ENCODE measurements at regions not wholly inside any gene's neighbourhood (a gene's known extent, or its start where the extent isn't known, plus 50 kb on each side); places are given as distances from the start of the nearest gene placed in this dataset.
A peak's percentile ranks its signal among the peaks of the same experiment; 100 is the strongest.
"Not testable (repeated sequence)": the region's sequence is repeated elsewhere in the genome, so short reads cannot be mapped to it uniquely, and the experiment has no call there.

DNA sequence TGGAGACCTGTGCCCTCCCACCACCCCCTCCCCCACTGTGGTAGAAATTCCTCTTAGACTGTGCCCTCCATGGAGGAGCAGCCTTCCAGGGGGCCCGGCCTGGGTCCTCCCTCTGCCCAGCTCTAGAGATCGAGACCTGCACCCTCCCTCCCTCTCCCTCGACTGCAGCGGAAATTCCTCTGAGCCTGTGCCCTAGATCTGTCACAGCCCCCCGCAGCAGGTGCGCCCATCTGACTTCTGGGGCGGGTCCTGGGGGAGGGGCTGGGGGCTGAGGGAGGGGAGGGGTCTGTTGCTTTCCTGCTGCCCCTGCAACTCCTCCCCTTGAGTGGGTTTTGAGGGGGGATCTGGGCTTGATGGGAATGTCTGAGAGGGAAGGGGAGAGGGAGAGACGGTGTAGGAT, 177.8 kb upstream of the GSE1 start:
- DNase-seq = no peak

DNA sequence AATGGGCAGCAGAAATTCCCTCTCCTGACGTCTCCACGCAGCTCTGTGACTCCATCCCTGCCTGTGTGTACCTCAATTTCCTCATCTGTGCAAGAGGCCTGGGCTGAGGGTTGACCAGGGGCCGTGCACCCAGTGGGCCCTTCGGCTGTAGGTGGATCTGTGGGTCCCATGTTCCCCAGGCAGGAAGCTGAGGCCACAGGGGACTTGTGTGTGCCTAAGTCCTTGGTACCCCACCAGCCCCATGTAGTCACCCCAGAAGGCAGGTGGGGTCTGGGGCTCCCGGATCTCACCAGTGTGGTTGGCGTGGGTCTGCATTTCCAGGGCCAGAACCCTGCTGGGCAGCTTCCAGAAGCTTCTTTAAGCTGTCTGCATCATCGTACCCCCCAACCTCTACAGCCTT, 177.4 kb upstream of the GSE1 start:
- no peak for DNase-seq

DNA sequence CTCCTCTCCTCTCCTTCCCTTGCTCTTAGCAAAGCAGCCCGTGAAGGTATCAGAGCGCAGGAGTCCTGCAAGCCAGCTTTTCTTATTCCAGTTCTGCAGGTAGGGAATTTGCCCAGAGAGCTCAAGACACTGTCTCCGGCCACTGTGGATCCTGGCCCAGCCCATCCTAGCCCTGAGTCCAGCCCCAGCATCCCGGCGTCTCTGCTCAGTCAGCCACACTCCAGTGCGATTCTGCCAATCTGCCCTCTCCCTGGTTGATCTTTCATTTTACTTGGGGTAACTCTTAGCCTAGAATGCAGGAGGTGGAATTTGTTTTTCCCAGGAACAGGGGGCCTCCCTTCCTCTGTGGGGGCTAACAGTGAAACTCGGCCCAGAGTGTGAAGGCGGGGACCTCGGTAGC, 176.9 kb upstream of the GSE1 start:
- no peak for DNase-seq

DNA sequence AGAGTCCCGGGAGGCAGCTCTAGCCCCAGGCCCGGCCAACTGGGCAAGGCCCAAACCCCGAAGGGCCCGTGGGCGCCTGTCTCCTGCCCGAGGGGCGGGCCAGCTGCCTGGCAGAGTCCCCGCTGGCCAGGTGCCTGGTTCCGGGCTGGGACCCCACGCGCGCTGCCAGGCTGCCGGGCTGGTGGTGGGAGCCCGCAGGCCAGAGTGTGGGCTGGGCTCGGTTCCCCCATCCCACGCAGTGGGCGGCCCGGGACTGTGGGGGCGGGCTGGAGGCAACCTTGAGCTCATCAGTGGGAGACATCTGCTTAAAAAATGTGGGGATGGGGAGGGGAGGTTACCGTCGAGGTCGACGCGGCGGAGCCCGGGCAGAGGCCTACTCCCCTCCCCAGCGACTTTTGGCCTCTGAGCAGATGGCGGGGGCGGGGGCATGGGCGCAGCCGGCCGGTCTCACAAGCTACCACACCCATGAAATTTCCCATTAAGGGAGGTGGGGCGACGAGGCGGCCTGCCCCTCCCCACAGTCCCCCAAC, 176.4 kb upstream of the GSE1 start:
- DNase-seq = no peak

DNA sequence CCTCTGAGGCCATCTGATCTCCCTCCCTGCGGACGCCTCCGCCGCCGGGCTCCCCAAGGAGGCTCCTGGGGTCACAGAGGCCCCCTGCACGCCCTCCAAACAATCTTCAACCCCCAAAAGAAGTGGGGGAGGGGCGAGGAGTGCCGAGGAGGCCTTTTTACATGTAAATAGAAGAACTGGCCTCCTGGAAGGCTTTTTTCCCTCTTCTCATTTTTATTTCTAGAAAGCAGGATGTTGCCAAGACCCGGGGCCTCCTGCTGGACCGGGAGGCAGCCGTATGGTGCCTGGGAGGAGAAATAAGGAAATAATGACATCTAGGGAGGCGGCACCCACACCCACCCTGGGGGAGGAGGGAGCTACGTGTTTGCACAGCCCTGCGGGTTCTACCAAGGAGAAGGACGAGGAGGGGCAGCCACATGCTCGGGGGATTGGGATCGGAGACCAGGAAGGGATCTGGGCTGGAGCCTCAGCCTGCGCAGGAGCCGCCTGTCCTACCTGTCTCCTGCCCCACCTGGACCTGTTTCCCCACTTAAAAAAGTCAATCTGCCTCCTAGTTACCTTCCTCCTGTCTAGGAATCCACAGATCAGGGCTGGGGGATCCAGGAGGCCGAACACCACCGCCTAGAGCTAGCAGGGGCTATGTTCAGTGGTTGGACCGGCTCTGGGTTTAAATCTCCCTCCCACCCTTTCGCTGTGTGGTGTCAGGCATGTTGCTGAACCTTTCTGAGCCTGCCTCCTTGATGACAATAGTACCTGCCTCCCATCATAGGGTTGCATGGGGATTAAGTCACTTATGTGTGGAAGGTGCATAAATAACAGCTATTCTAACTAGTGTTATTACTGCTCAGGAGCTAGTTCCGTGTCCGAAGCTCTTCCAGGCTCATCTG, 175.7 kb upstream of the GSE1 start:
- DNase-seq = peak; percentile 58

DNA sequence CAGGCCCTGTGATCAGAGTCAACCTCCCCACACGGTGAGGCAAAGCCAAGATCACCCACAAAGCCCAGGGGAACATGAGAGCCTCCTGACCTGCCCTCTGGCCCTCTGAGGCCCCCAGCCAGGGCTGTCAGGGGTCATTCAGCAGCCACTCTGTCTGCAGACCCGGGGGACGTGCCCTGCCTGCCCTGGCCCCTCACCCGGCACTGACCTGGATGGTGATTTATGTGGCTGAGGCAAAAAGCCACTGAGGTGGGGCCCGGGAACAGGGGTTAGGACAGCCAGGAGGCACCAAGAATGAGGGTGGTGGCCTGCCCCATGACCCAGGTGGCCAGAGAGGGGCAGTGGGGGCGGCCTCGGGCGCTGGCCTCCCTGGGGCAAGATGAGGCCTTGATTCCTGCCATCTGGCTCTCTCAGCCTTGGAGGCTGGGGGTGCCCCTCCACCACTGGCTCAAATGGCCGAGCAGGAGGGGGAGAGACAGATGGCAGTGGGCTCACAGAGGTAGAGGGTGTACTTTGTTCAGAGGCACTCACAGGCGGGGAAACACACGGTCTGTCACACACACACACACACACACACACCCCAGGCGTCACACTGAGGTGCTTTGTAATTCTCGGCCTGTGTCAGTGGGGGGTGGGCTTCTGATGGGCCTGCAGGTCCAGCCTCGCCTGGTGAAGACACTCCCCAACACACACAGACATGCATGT, 174.0 kb upstream of the GSE1 start:
- no peak for DNase-seq

DNA sequence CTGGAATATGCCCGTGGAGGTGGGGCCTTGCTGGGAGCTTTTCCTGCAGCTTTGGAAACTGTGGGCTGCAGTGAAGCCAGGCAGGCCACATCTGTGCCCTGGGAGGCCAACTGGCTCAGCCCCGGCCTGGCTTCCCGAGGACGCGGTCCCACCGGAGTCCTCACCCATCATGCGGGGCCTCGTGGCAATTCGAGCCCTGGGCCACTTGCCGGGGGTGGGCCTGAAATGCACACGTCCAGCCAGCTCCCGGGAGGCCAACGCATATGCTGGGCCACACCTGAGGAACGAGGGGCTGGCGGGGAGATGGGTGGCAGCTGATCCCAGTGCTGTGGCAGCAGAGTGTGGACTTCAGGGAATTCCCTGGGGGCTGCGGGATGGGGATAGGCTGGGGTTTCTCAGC, 172.4 kb upstream of the GSE1 start:
- DNase-seq = no peak

DNA sequence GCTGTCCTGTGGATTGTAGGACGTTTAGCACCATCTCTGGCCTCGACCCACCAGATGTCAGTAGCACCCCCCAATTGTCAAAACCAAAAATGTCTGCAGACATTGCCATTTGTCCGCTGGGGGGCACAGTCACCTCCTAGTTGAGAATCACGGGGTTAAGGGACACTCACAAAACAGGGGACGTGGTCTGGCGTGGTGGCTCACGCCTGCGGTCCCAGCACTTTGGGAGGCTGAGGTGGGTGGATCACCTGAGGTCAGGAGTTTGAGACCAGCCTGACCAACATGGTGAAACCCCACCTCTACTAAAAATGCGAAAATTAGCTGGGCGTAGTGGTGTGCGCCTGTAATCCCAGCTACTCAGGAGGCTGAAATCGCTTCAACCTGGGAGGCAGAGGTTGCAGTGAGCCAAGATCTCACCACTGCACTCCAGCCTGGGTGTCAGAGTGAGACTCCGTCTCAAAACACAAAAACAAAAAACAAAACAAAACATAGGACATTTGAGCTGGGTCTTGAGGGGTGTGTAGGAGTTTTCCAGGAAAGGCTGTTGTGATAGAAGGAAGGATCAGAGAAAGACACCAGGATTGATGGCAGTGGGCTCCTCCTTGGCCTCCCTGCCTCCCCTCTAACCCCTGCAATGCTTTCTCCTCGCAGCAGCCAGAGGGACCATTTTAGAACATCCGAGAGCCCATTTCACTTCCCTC, 171.8 kb upstream of the GSE1 start:
- no peak for DNase-seq

DNA sequence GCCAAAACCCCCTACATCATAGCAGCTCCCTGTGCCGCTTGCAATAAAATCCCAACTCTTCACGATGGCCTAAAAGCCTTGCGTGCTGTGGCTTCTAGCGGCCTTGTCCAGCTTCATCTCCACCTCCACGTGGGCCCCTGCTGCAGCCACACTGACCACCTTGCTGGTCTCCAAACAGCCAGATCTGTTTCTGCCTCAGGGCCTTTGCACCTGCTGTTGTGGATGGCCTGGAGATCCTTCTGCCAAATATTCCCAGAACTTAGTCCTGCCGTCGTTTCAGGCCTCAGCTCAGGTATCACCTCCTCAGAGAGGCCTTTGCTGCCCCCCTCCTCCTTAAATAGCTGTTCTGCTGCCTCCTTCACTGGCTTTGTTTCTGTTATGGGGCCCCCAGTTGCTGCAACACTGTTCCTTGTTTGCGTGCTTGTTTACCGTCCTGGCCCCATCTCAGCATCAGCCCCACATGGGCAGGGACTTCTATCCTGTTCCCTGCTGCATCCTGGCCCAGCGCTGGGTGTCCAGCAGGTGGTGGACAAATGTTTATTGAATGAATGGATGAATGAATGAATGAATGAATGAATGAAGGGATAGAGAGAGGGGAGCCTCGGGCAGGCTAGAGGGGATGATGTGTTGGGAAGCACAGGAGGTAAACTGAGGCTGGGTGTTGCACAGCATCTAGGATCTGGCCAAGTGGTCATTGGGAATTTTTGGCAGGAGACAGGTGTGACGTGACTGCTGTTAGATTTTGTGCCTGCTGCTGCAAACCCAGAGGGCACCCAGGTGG, 171.0 kb upstream of the GSE1 start:
- no peak for DNase-seq

DNA sequence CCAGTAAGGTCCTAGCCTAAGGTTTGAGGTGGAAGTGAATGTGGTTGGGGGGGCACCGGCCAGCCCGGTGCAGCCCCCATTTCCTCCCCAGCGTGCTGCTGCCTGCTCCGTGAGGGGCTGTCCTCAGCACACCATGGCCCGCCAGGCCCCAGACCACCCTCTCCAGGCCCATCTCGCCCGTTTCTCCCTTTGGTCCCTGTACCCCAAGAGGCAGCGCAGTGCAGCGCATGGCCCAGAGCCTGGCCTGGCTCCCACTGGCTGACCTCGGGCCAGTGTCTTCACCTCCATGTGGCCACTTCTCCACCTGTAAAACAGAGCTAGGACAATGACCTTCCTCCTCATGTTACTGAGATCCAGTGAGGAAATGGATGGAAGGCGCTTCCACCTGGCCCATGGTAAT, 170.0 kb upstream of the GSE1 start:
- DNase-seq = no peak

DNA sequence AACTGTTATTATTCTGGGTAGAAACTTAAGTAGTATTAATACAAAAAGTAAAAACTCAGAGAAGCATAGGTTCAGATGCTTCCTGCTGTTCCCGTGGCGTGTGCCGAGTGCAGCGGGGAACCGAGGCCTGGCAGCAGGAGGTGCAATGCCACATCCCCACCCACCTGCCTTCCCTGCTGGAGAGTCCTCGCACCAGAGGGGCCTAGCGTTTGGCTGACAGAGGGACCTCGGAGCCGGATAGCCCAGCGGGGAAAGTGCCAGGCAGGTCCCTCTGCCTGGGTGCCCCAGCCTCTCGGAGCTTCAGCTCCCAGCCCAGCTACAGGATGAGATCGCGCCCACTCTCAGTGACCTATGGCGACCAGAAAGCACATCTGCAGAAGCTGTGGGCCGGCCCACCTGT, 169.6 kb upstream of the GSE1 start:
- no peak for DNase-seq

DNA sequence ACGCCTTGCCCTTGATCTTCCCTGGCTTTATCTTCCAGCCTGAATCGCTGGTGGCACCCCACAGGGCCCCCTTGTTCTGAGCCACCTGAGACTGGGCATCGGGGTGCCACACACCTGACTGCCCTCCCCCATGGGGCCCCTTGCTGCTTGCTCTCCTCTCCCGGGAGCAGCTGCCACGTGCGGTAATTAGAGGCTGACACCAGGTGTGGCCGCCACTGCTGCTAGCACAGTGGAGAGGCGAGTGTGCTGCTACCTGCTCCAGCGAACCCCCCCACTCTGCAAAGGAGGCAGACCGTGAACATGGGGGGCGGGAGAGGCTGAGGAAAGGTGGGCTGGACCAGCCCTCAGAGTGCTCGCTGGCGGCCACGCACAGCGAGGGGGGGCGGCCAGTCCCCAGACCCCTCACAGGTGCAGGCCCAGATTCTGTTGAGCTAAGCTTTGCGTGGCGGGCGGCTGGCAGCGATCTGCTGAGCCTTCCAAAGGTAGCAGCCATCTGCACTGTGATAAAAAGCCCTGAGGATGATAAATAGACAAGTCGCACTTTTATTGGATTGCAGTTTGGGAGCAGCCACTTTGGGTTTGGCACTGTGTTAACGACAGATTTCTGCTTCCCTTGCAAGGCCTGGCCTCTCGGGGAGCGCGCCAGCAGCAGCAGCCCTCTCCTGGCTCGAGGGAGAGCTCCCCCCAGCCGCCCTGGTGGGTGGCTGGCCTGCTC, 167.9 kb upstream of the GSE1 start:
- DNase-seq = peak; percentile 89

DNA sequence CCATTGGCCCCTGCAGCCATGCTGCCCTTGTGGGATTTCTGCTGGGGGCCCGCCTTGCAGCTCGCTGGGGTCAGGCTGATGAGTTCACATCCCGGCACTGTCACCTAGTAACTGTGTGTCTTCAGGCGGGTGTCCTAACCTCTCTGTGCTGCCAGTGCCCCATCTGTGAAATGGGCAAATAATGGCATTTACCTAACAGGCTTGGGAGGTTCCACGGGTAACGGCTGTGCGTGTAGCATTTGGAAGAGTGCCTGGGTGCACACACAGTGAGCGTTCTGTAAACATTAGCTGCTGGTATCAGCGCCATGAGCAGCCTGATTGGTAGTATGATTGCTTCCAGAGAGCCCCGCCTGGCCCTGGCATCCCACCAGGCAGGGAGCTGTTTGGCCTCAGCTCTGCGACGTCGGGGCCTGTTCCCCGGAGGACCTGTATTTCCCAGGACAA, 167.3 kb upstream of the GSE1 start:
- DNase-seq = peak; percentile 56

DNA sequence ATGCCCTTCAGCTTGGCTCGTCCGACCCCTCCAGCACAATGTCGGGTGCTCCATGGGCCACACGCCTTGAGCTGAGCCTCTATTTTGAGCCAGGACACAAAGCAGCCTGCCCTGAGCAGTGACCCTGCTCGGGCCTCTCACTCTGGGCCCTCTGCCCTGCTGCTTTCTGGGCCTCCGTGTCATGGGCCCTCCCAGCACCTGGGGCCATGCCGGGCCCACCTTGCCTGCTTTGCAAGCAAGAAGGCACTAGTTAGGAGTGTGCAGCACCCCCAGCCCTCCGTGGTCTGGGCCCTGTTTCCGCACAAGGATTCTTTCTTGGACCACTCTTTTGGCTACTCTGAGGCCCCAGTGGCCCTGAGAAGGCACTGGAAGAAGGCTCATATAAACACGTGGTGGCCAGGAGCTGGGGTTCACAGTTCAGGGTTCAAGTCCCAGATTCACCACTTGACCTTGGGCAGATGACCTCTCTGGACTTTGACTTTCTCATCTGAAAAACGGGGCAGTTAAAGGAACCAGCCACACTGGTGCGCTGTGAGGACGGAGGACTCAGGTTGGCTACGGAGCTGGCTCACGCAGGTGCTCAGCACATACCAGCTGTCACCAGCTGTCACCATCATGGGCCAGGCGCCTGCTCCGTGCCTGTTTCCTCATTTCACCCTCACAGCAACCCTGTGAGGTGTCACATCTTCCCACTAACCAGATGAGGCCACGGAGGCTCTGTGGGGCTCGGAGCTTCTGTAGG, 166.0 kb upstream of the GSE1 start:
- DNase-seq = peak; percentile 29

DNA sequence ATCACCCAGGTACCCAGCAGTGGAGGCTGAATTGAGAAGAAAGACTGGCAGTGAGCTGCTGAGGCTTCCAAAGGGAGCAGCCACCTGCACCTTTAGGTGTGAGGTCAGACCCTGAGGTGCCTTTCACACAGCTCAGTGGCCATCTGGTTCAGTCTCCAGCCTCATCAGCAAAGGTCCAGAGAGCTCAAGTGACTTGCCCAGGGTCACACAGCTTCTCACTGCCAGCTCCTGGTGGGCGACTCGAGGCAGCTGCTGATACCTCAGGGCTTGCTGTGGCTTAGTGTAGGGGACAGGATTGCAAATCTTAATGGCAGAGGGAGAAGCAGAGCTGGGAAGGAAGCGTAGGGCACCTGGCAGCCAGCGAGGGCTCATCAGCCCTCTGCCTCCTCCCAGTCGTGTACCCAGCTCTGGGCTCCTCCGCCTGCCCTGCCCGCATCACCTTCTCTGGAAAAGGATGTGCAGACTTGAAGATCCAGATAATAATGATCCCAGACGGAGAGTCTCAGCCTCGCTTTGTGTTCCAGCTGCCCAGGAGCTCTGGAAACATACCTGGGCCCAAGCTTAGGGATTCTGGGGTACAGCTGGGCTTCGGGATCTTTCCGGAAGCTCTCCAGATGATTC, 165.3 kb upstream of the GSE1 start:
- no peak for DNase-seq

DNA sequence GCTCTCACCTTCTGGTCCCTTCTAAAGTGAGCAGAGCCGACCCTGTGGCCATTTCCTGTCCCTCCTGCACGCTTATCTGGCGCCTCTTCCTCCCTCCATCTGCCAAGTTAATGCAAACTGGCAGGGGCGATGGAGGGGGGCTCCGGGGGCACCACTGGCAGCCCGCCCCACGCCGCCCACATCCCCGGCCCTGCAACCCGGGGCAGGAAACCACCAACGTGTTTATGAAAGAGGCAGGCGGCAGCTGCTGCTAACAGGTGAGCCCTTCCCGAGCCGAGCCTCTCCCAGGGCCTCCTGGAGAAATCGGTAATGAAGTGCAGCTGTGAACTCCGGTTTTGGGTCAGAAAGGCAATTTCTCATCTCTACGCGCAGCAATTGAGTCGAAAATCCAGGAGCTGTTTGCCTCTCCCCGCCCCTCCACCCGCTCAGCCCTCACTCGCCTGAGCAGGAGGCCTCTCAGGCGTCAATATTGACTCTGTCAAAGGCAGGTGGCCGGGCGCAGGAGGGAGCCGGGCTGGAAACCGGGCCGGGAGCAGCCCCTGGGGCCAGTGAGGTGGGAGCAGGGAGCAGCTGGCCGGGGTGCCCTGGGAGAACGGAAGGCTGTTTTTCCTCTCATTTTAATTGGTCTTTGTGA, 164.4 kb upstream of the GSE1 start:
- DNase-seq = peak; percentile 97

DNA sequence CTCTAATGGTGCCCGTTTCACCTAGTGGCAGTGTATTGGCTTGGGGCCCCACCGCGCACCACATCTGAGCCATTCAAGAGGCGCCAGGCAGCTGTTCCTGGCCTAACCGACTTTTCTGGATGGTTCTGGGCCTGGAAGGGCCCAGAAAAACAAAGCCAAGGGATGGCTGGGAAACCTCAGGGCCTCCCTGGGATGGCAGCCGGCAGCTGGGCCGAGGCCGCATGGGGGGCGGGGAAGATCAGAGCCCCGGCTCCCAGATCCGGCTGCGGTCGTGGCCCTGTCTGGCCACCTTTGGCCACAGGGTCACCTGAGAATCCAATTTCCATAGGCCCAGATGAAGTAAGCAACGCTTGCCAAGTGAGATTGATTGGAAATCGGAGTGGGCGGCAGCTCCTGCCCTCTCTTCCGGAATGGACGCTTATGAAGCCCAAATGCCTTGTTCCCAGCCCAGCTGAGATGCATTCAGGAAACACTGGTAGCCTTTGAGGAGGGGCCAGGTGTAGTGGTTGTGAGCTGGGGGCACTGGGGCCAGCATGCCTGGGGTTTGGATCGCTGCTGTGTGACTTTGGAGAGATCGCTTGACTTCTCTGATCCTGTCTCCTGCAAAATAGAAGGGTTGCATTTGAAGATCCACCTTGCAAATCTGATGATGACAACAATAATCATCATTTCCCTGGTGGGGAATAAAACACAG, 163.8 kb upstream of the GSE1 start:
- no peak for DNase-seq

DNA sequence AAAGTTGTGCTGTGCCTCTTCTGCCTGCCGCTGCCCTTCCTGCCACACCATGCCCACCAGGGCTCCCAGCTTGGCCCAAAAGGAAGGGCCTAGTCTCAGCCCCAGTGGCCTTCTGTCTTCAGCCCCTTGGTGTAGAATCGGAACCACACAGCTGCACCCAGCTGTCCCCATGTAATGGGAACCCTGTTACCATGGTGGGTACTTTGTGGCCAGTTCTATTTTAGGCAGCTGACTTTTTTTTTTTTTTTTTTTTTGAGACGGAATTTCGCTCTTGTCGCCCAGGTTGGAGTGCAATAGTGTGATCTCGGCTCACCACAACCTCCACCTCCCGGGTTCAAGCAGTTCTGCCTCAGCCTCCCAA, 163.3 kb upstream of the GSE1 start:
- DNase-seq = no peak

DNA sequence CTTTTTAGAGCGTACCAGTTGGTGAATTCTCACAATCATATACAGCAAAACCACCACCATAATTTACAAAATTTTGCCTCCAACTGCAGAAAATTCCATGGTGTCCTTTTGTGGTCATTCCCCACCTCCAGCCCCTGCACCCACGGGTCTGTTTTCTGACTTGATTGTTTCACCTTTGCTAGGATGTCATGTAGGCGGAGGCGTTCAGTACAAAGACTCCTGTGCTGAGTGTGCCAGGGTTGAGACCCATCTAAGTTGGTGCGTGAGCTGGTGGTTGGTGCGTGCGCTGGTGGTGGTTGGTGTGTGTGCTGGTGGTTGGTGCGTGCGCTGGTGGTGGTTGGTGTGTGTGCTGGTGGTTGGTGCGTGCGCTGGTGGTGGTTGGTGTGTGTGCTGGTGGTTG, 162.0 kb upstream of the GSE1 start:
- DNase-seq = not testable (repeated sequence)

Data from NCI-H2081 treated with DMSO at 0.1 percent for 48 hours (cell line).